GM13976 (cell line): ENCODE measurements at regions not wholly inside any gene's neighbourhood (a gene's known extent, or its start where the extent isn't known, plus 50 kb on each side); places are given as distances from the start of the nearest gene placed in this dataset.

Source experiments
- DNase-seq: peaks from one replicate; pipeline ENCODE4 v3.0.0; 2012; ENCODE audit warnings: low spot score
- in situ Hi-C: fragments of 300-500 bp; cut with MboI; formaldehyde crosslinking; loops from one replicate; pipeline ENCODE4 v1.12.0; 2022; ENCODE audit warnings: low sequenced_read_pairs, mixed read lengths, inconsistent platforms; ENCODE audit not compliant: unreplicated experiment
- TF ChIP-seq, protein P1 (sequence below): IDR thresholded peaks from 2 replicates; pipeline ENCODE4 v1.5.1; 2012; ENCODE audit warnings: borderline replicate concordance, mild to moderate bottlenecking; ENCODE audit not compliant: insufficient read depth; ENCODE audit errors: extremely low read depth, missing control alignments, control extremely low read depth

DNA sequence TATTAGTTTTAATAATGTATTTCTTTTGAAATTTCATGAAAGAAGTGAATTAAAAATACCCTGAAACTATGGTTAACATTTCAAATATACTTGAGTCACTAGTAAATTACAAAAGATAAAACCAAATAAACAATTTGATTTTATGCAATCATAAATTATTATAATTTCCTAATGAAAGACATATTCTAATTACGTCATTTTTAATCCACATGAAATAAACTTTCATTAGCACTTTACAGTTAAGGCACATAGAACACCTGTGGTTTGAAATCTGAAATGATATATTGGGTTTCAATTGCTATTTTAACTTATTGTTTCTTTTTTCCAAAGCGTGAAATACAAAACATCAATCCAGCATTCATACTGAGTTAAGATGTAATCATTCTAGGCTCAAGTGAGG, 1492.5 kb upstream of the PABPC4L start:
- TF ChIP-seq, protein P1, sequence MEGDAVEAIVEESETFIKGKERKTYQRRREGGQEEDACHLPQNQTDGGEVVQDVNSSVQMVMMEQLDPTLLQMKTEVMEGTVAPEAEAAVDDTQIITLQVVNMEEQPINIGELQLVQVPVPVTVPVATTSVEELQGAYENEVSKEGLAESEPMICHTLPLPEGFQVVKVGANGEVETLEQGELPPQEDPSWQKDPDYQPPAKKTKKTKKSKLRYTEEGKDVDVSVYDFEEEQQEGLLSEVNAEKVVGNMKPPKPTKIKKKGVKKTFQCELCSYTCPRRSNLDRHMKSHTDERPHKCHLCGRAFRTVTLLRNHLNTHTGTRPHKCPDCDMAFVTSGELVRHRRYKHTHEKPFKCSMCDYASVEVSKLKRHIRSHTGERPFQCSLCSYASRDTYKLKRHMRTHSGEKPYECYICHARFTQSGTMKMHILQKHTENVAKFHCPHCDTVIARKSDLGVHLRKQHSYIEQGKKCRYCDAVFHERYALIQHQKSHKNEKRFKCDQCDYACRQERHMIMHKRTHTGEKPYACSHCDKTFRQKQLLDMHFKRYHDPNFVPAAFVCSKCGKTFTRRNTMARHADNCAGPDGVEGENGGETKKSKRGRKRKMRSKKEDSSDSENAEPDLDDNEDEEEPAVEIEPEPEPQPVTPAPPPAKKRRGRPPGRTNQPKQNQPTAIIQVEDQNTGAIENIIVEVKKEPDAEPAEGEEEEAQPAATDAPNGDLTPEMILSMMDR = no peak
- no peak for DNase-seq
- in situ Hi-C loops = no loop called here

DNA sequence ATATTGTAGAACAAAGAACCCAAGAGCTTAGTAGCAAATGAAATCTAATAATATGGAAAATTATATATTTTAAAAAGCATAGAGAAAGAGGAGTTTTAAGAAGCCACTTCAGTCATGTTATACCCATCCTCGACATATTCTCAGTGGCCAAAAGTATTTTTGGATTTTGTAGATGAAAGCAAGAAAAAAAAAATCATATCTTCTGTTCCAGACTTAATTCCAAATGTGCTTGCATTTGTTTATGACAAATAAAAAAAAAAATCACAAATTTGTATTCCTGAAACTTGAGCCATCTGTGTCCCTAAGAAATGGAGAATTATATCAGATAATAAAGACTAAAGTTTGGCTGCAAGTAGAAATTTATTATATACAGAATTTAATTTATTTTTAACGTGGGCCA, 1482.4 kb upstream of the PABPC4L start:
- TF ChIP-seq, protein P1 = no peak
- in situ Hi-C loops = no loop called here
- no peak for DNase-seq

GRCh38 chr4:135672202-135672601, 1470.6 kb upstream of the PABPC4L start:
- in situ Hi-C loops = no loop called here
- DNase-seq = no peak
- TF ChIP-seq, protein P1 = no peak

DNA sequence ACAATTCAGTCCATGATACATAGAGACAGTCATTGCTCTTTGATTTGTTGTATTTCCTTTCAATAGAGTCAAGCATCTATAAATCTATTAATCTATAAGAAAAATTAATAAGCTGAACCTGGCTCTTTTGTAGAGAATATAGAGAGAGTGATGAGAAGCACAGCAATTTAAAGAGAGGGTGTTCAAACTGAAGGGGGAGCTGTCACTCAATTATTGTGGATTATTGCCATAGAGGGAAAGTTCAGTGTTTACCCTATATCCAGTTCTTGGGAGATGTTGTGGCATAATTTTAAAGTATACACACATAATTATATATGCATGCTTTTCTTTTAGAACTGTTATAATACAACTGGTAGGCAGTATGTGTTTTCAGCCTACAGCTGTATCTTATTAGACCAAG, 1469.0 kb upstream of the PABPC4L start:
- TF ChIP-seq, protein P1 = no peak
- in situ Hi-C loops = no loop called here
- DNase-seq = no peak
